Activated naive CD8-positive, alpha-beta T cell treated with anti-CD3 and anti-CD28 coated beads, Interleukin-2, amount 10 ng/mL, durations not matched to agents 7 days and 5 days (primary cell): ENCODE measurements at regions not wholly inside any gene's neighbourhood (a gene's known extent, or its start where the extent isn't known, plus 50 kb on each side); places are given as distances from the start of the nearest gene placed in this dataset.

Experiments
- ATAC-seq: fragments of 150-1000 bp; cut with Tn5 transposase; one replicate; pipeline ENCODE4 v1.10.0; 2021; ENCODE audit warnings: low read depth, moderate library complexity
- POLR2A ChIA-PET: fragments of 350-600 bp; sonication (Branson Sonifier 250); formaldehyde crosslinking; loops from one replicate; lab custom pipeline; 2021; ENCODE audit warnings: antibody characterized with exemption; lab: Charles Lee
- DNase-seq: peaks from one replicate; pipeline ENCODE4 v3.0.0; 2021
- H3K27ac Mint-ChIP-seq: one replicate; pipeline ENCODE4 v1.8.0; 2022; ENCODE audit warnings: mild to moderate bottlenecking, mixed read lengths
- H3K27me3 Mint-ChIP-seq: one replicate; pipeline ENCODE4 v1.8.0; 2022; ENCODE audit warnings: mild to moderate bottlenecking, moderate library complexity, mixed read lengths
- H3K36me3 Mint-ChIP-seq: one replicate; pipeline ENCODE4 v1.8.0; 2021; ENCODE audit warnings: mild to moderate bottlenecking, mixed read lengths
- H3K4me1 Mint-ChIP-seq: one replicate; pipeline ENCODE4 v1.8.0; 2021; ENCODE audit warnings: mixed read lengths
- H3K4me3 Mint-ChIP-seq: one replicate; pipeline ENCODE4 v1.8.0; 2022; ENCODE audit warnings: mild to moderate bottlenecking, moderate library complexity, mixed read lengths
- H3K9me3 Mint-ChIP-seq: one replicate; pipeline ENCODE4 v1.8.0; 2021; ENCODE audit warnings: mixed read lengths

DNA sequence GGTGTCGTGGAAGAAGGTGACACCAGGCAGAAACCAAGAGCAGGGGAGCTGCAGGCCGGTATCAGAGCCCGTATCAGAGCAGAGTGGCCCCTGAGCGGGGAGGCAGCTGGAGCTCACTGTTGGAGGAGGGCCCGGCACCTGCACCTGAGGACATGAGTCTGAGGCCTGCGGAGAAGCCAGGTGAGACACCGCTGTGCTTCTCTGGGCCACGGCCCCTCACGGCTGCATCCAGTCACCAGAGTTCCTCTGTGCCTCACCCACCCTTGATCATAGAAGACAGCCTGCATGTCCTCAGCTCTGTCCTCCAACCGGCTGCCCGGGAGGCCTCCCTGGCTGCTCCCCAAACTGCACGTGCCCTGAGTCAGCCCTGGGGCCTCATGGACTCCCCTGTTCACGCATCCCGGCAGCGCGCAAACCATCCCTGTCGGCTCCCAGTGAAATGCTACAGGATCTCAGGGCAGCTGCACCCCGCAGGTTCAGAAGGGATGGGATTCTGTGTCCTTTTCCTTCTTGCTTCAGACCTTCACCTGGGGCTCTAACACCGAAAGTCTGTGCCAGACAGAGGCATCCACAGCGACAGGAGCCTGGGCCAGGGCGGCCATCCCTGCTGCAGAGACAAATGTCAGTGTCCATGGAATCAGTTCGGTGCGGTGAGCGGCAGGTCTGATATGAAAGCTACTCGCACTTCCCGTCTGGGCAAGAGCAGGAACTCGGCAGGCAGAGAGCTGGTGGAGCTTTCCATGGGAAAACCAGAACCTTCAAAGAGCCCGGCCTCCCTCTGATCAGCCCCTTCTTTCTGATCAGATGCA lies 111.9 kb upstream of the FAM20C start:
- no peaks in the 10 kb centered on the region for H3K27me3 Mint-ChIP-seq
- ATAC-seq (no peak), DNase-seq (no peak)
- no peak overlapping the region for H3K4me3 Mint-ChIP-seq
- H3K9me3 Mint-ChIP-seq = no peaks in the 10 kb centered on the region
- POLR2A ChIA-PET = no interaction called here
- no peaks in the 10 kb centered on the region for H3K36me3 Mint-ChIP-seq
- no peaks in the 10 kb centered on the region for H3K4me1 Mint-ChIP-seq
- no peak overlapping the region for H3K27ac Mint-ChIP-seq

- no peaks in the 10 kb centered on the region for H3K9me3 Mint-ChIP-seq
Measured at GRCh38 chr7:81068-81925, 111.1 kb upstream of the FAM20C start.

DNA sequence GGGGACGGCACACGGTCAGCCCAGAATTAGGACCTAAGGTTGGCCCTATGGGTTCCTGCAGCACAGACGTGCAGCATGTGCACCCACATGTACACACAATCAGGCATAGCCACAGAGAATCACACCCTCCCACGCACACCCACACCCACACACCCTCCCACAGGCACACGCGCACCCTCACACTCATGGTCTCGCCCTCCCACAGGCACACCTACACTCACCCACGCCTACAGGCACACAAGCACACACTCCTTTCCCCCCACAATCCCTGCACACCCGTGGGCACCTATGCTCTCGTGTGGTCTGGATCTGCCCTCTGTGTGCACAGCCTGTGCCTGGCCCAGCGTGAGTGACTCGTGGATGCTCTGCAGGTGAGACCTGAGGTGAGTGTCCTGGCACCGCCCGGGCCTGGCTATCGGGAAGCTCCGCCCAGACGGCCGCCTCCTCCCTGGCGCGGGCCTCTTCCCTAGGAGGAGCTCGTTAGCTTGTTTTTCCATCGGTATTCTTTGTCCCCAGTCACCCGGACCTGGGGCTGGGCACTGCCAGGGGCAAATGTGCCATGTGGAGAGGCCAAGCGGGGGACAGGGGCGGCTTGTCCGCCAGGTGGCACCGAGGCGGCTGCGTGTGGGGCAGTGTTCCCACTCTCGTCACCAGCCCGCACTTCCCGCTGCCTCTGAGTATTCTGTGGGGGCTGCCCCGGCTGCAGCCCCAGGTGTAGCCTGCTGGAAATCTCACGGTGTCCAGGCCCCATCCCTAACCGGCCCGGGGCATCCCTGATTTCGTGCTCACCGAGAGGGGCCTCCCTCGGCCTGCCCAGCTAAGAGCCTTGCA lies 110.2 kb upstream of the FAM20C start:
- Mint-ChIP-seq H3K36me3 (no peaks in the 10 kb centered on the region), H3K27ac (no peak overlapping the region), H3K4me3 (no peak overlapping the region), H3K27me3 (no peaks in the 10 kb centered on the region), H3K4me1 (no peaks in the 10 kb centered on the region), H3K9me3 (no peaks in the 10 kb centered on the region)
- POLR2A ChIA-PET = no interaction called here
- DNase-seq (no peak), ATAC-seq (no peak)

More at GRCh38 chr7:81068-81925, 111.1 kb upstream of the FAM20C start:
- POLR2A ChIA-PET = no interaction called here
- no peaks in the 10 kb centered on the region for H3K4me1 Mint-ChIP-seq
- no peaks in the 10 kb centered on the region for H3K27me3 Mint-ChIP-seq
- ATAC-seq (no peak), DNase-seq (no peak)
- H3K36me3 Mint-ChIP-seq = no peaks in the 10 kb centered on the region
- H3K4me3 Mint-ChIP-seq = no peak overlapping the region
- no peak overlapping the region for H3K27ac Mint-ChIP-seq

GRCh38 chr7:82757-83155 lies 109.6 kb upstream of the FAM20C start:
- H3K4me1 Mint-ChIP-seq = no peaks in the 10 kb centered on the region
- no peak overlapping the region for H3K4me3 Mint-ChIP-seq
- ATAC-seq (no peak), DNase-seq (no peak)
- no peak overlapping the region for H3K27ac Mint-ChIP-seq
- H3K36me3 Mint-ChIP-seq = no peaks in the 10 kb centered on the region
- POLR2A ChIA-PET = no interaction called here
- H3K9me3 Mint-ChIP-seq = no peaks in the 10 kb centered on the region
- H3K27me3 Mint-ChIP-seq = no peaks in the 10 kb centered on the region

GRCh38 chr7:83441-83840 lies 108.9 kb upstream of the FAM20C start:
- DNase-seq = no peak

DNA sequence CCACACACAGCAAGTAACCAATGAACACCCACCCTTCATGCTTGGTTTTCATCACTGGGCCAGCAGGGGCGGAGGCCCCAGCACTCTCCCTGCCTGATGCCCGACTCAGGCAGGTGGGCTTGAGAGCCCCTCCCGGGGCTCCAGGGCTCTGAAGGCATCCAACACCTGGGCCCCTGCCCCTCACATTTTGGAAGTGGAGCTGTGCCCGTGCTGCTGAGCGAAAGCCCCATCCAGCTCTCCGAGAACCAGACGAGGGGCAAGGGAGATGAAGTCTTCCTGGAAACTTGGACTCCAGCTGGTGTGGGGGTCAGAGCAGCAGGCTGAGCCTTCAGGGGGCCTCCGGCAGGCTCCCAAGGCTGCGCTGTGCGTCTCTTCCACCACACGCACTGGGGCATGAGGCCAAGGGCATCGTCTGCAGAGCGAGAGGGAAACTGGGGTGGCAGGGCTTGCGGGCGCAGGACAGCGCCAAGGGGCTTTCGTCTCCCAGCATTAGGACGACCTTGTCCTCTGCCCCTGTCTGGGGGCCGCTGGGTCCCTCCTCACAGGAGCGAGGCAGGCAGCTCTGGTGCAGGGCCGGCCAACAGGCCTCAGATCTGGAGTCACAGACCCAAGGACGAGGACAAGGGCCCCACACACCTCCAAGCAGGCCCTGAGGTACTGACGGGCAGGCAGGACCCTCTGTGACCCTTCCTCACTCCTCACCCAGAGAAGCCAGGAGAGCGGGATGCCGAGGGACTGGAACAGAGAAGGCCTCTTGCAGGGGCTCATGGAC lies 108.3 kb upstream of the FAM20C start:
- Mint-ChIP-seq H3K36me3 (no peaks in the 10 kb centered on the region), H3K27me3 (no peaks in the 10 kb centered on the region), H3K9me3 (no peaks in the 10 kb centered on the region), H3K4me1 (peaks cover 1% of the 10 kb centered on the region), H3K27ac (no peak overlapping the region), H3K4me3 (no peak overlapping the region)
- DNase-seq = no peak
- no peak for ATAC-seq
- POLR2A ChIA-PET = no interaction called here

More at GRCh38 chr7:83441-83840, 108.9 kb upstream of the FAM20C start:
- no peaks in the 10 kb centered on the region for H3K36me3 Mint-ChIP-seq
- H3K27ac Mint-ChIP-seq = no peak overlapping the region
- H3K9me3 Mint-ChIP-seq = no peaks in the 10 kb centered on the region
- ATAC-seq = no peak
- H3K4me3 Mint-ChIP-seq = no peak overlapping the region
- H3K27me3 Mint-ChIP-seq = no peaks in the 10 kb centered on the region
- no peaks in the 10 kb centered on the region for H3K4me1 Mint-ChIP-seq
- POLR2A ChIA-PET = no interaction called here

- Mint-ChIP-seq H3K4me1 (peaks cover 4% of the 10 kb centered on the region), H3K4me3 (no peak overlapping the region), H3K36me3 (no peaks in the 10 kb centered on the region), H3K27me3 (no peaks in the 10 kb centered on the region), H3K27ac (no peak overlapping the region), H3K9me3 (no peaks in the 10 kb centered on the region)
- POLR2A ChIA-PET = no interaction called here
- DNase-seq (no peak), ATAC-seq (no peak)
Measured at GRCh38 chr7:84633-85020, 107.7 kb upstream of the FAM20C start.

- DNase-seq (no peak), ATAC-seq (no peak)
- H3K27ac Mint-ChIP-seq = no peak overlapping the region
- H3K36me3 Mint-ChIP-seq = no peaks in the 10 kb centered on the region
- H3K27me3 Mint-ChIP-seq = no peaks in the 10 kb centered on the region
- POLR2A ChIA-PET = no interaction called here
- H3K9me3 Mint-ChIP-seq = no peaks in the 10 kb centered on the region
- peaks cover 4% of the 10 kb centered on the region for H3K4me1 Mint-ChIP-seq
- H3K4me3 Mint-ChIP-seq = no peak overlapping the region
Measured at GRCh38 chr7:85074-85882, 107.1 kb upstream of the FAM20C start.

DNA sequence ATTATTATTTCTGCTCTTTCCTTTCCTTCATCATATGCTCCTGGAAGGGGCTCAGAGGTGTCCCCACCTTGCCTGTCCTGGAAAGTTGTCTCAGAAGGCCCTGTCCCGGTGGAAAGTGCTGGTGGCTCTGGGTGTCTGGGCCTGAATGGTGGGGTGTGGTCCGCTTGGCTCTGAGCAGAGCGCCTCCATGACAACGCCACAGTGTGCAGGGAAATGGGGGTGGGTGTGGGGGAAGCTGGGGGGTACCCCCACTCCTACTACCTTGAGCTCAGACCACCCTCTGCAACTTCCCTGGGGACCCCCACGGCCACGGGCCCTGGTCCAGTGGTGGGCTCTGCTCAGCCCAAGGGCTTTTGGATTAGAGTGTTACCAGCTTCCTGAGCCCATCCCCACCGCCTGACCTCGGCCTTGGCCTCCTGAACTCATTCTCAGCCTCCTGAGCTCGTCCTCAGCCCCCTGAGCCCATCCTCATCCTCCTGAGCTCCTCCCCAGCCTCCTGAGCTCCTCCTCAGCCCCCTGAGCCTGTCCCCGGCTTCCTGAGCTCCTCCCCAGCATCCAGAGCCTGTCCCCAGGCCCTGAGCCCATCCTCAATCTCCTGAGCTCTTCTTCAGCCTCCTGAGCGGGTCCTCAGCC lies 106.4 kb upstream of the FAM20C start:
- Mint-ChIP-seq H3K36me3 (no peaks in the 10 kb centered on the region), H3K27me3 (no peaks in the 10 kb centered on the region), H3K4me1 (peaks cover 10% of the 10 kb centered on the region), H3K27ac (no peak overlapping the region), H3K9me3 (no peaks in the 10 kb centered on the region), H3K4me3 (no peak overlapping the region)
- POLR2A ChIA-PET = no interaction called here
- DNase-seq (no peak), ATAC-seq (no peak)

DNA sequence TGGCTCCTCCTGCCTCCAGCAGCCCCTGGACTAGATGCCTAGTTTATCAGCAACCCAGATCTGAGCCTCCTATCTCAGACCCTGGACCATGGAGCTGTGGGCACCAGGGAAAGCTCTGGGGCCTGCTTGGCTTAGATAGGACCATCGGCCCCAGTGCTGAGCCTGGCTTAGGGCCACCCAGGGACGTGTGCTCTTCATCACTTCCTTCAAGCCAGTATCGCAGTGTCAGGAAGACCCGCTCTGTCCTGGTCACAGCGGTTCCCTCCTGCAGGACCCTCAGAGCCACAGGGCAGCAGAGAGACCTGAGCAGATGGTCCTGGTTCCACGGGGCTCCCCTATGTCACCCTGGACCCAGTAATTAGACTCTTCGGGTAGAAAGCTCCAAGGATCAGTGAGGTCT lies 105.7 kb upstream of the FAM20C start:
- Mint-ChIP-seq H3K36me3 (no peaks in the 10 kb centered on the region), H3K9me3 (no peaks in the 10 kb centered on the region)

DNA sequence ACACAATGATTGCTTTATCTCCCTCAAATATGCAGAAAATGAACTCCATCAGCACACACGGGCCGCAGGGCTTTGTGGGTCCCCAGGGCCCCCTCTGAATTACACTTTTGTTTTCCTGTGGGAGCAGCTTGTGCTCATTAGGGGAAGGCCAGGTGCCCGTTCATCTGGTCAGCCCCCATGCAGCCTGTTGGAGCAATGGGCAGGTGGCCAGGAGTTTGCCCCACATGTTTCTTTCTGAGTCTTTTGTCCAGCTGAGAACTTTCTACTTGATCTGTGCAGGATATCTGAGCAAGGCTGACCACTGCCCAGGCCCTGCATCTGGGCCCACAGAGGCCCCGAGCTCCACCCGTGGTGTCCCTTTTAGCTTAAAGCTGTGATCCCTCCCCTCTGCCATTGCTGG lies 105.3 kb upstream of the FAM20C start:
- Mint-ChIP-seq H3K36me3 (no peaks in the 10 kb centered on the region), H3K9me3 (no peaks in the 10 kb centered on the region), H3K27ac (no peak overlapping the region), H3K4me3 (no peak overlapping the region), H3K4me1 (peaks cover 10% of the 10 kb centered on the region), H3K27me3 (no peaks in the 10 kb centered on the region)
- DNase-seq (no peak), ATAC-seq (no peak)
- POLR2A ChIA-PET = no interaction called here

More for the DNA sequence above, 105.7 kb upstream of the FAM20C start:
- peaks cover 10% of the 10 kb centered on the region for H3K4me1 Mint-ChIP-seq
- ATAC-seq (no peak), DNase-seq (no peak)
- H3K4me3 Mint-ChIP-seq = no peak overlapping the region
- POLR2A ChIA-PET = no interaction called here
- H3K27me3 Mint-ChIP-seq = no peaks in the 10 kb centered on the region
- no peak overlapping the region for H3K27ac Mint-ChIP-seq

- POLR2A ChIA-PET = no interaction called here
- no peak overlapping the region for H3K27ac Mint-ChIP-seq
- DNase-seq (no peak), ATAC-seq (no peak)
- no peak overlapping the region for H3K4me3 Mint-ChIP-seq
- H3K36me3 Mint-ChIP-seq = no peaks in the 10 kb centered on the region
- no peaks in the 10 kb centered on the region for H3K9me3 Mint-ChIP-seq
- peaks cover 10% of the 10 kb centered on the region for H3K4me1 Mint-ChIP-seq
- H3K27me3 Mint-ChIP-seq = no peaks in the 10 kb centered on the region
Measured at GRCh38 chr7:87671-88070, 104.7 kb upstream of the FAM20C start.
